Uterus (tissue), 2 donors: ENCODE measurements at regions not wholly inside any gene's neighbourhood (a gene's known extent, or its start where the extent isn't known, plus 50 kb on each side); places are given as distances from the start of the nearest gene placed in this dataset.

Experiments
- CTCF ChIP-seq, 4 experiments: fragments of 200-600 bp in 2 of 4; fragments of 450-650 bp in 2 of 4; sonication (generic) in 2 of 4; IDR thresholded peaks; one replicate each; pipeline ENCODE4 v1.5.1; 2016 to 2019; ENCODE audit warnings: antibody characterized with exemption in 4 of 4, mild to moderate bottlenecking in 2 of 4, moderate library complexity in 1 of 4
- POLR2A ChIP-seq, 2 donors: fragments of 450-650 bp; IDR thresholded peaks; one replicate each; pipeline ENCODE4 v1.6.1; 2016; ENCODE audit warnings: antibody characterized with exemption in 2 of 2, mild to moderate bottlenecking in 1 of 2, moderate library complexity in 1 of 2

GRCh38 chr1:209363112-209363511 lies 220.4 kb upstream of the CAMK1G start:
- TF ChIP-seq CTCF (IDR thresholded peaks at IDR 0.05) = no peak
- no peak for TF ChIP-seq POLR2A (IDR thresholded peaks at IDR 0.05)
